K562 (cell line): ENCODE measurements at regions not wholly inside any gene's neighbourhood (a gene's known extent, or its start where the extent isn't known, plus 50 kb on each side); places are given as distances from the start of the nearest gene placed in this dataset.

Experiments
- BRF2 ChIP-seq: IDR thresholded peaks from 3 replicates; pipeline ENCODE4 v1.6.1; 2011; ENCODE audit warnings: borderline replicate concordance, mild to moderate bottlenecking; ENCODE audit not compliant: insufficient read length, insufficient read depth
- MAX ChIP-seq: sonication (generic); formaldehyde crosslinking; IDR thresholded peaks from 2 replicates; pipeline ENCODE4 v1.9.0; 2022; ENCODE audit warnings: mild to moderate bottlenecking, missing genetic modification reagents

GRCh38 chr6:45756606-45757005 lies 259.1 kb downstream of the CLIC5 start:
- no peak for TF ChIP-seq MAX (CRISPR knock-in tag)
- TF ChIP-seq BRF2, result no peak
